ENCODE measurements at regions not wholly inside any gene's neighbourhood (a gene's known extent, or its start where the extent isn't known, plus 50 kb on each side); places are given as distances from the start of the nearest gene placed in this dataset.

GRCh38 chr18:54043484-54044251 is 180.8 kb downstream of the MBD2 start:
- no peaks in the 10 kb centered on the region for H3K27me3 ChIP-seq
- no peak overlapping the region for H3K4me3 ChIP-seq
- intact Hi-C loops (cut with DNase I), result no loop called here
- no peak for TF ChIP-seq POLR2A (IDR thresholded peaks at IDR 0.05)
- TF ChIP-seq POLR2AphosphoS5 (IDR thresholded peaks at IDR 0.05; ENCODE audit: insufficient read depth in 1 of 2, low read depth in 1 of 2), result no peak
- TF ChIP-seq, protein P1, sequence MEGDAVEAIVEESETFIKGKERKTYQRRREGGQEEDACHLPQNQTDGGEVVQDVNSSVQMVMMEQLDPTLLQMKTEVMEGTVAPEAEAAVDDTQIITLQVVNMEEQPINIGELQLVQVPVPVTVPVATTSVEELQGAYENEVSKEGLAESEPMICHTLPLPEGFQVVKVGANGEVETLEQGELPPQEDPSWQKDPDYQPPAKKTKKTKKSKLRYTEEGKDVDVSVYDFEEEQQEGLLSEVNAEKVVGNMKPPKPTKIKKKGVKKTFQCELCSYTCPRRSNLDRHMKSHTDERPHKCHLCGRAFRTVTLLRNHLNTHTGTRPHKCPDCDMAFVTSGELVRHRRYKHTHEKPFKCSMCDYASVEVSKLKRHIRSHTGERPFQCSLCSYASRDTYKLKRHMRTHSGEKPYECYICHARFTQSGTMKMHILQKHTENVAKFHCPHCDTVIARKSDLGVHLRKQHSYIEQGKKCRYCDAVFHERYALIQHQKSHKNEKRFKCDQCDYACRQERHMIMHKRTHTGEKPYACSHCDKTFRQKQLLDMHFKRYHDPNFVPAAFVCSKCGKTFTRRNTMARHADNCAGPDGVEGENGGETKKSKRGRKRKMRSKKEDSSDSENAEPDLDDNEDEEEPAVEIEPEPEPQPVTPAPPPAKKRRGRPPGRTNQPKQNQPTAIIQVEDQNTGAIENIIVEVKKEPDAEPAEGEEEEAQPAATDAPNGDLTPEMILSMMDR (IDR thresholded peaks at IDR 0.05), result no peak
- DNase-seq (ENCODE audit: extremely low spot score in 2 of 2), result no peak
- H3K9me3 ChIP-seq, result no peaks in the 10 kb centered on the region
- H3K4me1 ChIP-seq, result no peaks in the 10 kb centered on the region
- no peak overlapping the region for H3K27ac ChIP-seq
- no peaks in the 10 kb centered on the region for H3K36me3 ChIP-seq

DNA sequence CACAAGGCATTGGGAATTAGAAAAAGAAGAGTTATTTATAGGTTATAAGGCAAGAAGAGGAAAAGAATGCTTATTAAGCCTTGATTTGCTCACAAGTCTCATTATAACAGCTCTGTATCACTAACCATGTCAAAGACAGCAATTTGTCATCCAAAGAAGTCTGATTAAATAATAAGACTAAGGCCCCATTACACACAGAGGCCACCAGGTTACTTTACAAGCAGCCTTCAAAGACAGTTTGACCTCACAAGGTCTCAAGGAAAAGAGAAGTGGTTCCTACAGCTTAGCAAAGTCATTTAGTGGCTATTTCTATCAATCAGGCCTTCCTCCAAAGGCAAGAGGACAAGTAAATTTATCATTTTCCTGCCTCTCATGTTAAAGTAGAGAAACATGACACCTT is 188.5 kb downstream of the MBD2 start:
- TF ChIP-seq, protein P1 (IDR thresholded peaks at IDR 0.05), result no peak
- TF ChIP-seq POLR2AphosphoS5 (IDR thresholded peaks at IDR 0.05; ENCODE audit: insufficient read depth in 1 of 2, low read depth in 1 of 2) (no peak), POLR2A (IDR thresholded peaks at IDR 0.05) (no peak)
- Histone ChIP-seq H3K36me3 (no peaks in the 10 kb centered on the region), H3K9me3 (no peaks in the 10 kb centered on the region), H3K4me1 (no peaks in the 10 kb centered on the region), H3K27me3 (no peaks in the 10 kb centered on the region), H3K4me3 (no peak overlapping the region), H3K27ac (no peak overlapping the region)
- DNase-seq (ENCODE audit: extremely low spot score in 2 of 2), result no peak
- intact Hi-C loops (cut with DNase I), result no loop called here

GRCh38 chr18:54033052-54033451 is 191.4 kb downstream of the MBD2 start:
- no peak overlapping the region for H3K27ac ChIP-seq
- H3K4me3 ChIP-seq, result no peak overlapping the region
- H3K9me3 ChIP-seq, result no peaks in the 10 kb centered on the region
- H3K27me3 ChIP-seq, result no peaks in the 10 kb centered on the region
- H3K36me3 ChIP-seq, result no peaks in the 10 kb centered on the region
- TF ChIP-seq, protein P1 (IDR thresholded peaks at IDR 0.05), result no peak
- no peak for TF ChIP-seq POLR2A (IDR thresholded peaks at IDR 0.05)
- no peak for TF ChIP-seq POLR2AphosphoS5 (IDR thresholded peaks at IDR 0.05; ENCODE audit: insufficient read depth in 1 of 2, low read depth in 1 of 2)
- H3K4me1 ChIP-seq, result no peaks in the 10 kb centered on the region
- no peak for DNase-seq (ENCODE audit: extremely low spot score in 2 of 2)
- intact Hi-C loops (cut with DNase I), result no loop called here

GRCh38 chr18:54032412-54032811 is 192.1 kb downstream of the MBD2 start:
- intact Hi-C loops (cut with DNase I), result no loop called here
- no peak overlapping the region for H3K4me3 ChIP-seq
- H3K36me3 ChIP-seq, result no peaks in the 10 kb centered on the region
- no peak for DNase-seq (ENCODE audit: extremely low spot score in 2 of 2)
- no peak for TF ChIP-seq POLR2A (IDR thresholded peaks at IDR 0.05)
- TF ChIP-seq, protein P1 (IDR thresholded peaks at IDR 0.05), result no peak
- H3K4me1 ChIP-seq, result no peaks in the 10 kb centered on the region
- H3K9me3 ChIP-seq, result no peaks in the 10 kb centered on the region
- H3K27me3 ChIP-seq, result no peaks in the 10 kb centered on the region
- H3K27ac ChIP-seq, result no peak overlapping the region

- no peaks in the 10 kb centered on the region for H3K36me3 ChIP-seq
- TF ChIP-seq, protein P1 (IDR thresholded peaks at IDR 0.05), result no peak
- TF ChIP-seq POLR2A (IDR thresholded peaks at IDR 0.05) (no peak), POLR2AphosphoS5 (IDR thresholded peaks at IDR 0.05; ENCODE audit: insufficient read depth in 1 of 2, low read depth in 1 of 2) (no peak)
- H3K9me3 ChIP-seq, result no peaks in the 10 kb centered on the region
- DNase-seq (ENCODE audit: extremely low spot score in 2 of 2), result no peak
- H3K4me3 ChIP-seq, result no peak overlapping the region
- no peaks in the 10 kb centered on the region for H3K27me3 ChIP-seq
- intact Hi-C loops (cut with DNase I), result no loop called here
- H3K27ac ChIP-seq, result no peak overlapping the region
- H3K4me1 ChIP-seq, result no peaks in the 10 kb centered on the region
These were observed 193.2 kb downstream of the MBD2 start for GRCh38 chr18:54031243-54031642.
